B cell (primary cell): ENCODE measurements at regions not wholly inside any gene's neighbourhood (a gene's known extent, or its start where the extent isn't known, plus 50 kb on each side); places are given as distances from the start of the nearest gene placed in this dataset.

ENCODE experiments used
- EZH2 ChIP-seq: IDR thresholded peaks from 2 replicates; pipeline ENCODE4 v1.6.1; 2012; ENCODE audit warnings: borderline replicate concordance, low read depth, mild to moderate bottlenecking, moderate library complexity, low read length; ENCODE audit not compliant: insufficient read depth, poor library complexity, severe bottlenecking
- TF ChIP-seq, protein P1 (sequence below): fragments of 200-600 bp; IDR thresholded peaks from one replicate; pipeline ENCODE4 v1.8.0; 2022; ENCODE audit warnings: antibody characterized with exemption, mild to moderate bottlenecking

DNA sequence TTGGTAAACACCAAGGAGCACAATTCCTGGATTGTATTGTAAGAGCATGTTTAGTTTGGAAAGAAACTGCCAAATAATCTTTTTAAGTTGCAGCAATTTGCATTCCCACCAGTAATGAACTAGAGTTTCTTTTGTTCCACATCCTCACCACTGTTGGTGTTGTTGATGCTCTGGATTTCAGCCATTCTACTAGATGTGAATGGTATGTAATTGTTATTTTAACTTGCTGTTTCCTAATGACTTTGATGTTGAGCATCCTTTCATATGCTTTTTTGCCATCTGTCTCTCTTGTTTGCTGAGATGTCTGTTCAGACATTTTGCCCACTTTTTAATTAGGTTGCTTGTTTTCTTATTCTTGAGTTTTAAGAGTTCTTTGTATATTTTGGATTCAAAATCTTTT lies 1654.1 kb downstream of the GRIK2 start:
- TF ChIP-seq, protein P1, sequence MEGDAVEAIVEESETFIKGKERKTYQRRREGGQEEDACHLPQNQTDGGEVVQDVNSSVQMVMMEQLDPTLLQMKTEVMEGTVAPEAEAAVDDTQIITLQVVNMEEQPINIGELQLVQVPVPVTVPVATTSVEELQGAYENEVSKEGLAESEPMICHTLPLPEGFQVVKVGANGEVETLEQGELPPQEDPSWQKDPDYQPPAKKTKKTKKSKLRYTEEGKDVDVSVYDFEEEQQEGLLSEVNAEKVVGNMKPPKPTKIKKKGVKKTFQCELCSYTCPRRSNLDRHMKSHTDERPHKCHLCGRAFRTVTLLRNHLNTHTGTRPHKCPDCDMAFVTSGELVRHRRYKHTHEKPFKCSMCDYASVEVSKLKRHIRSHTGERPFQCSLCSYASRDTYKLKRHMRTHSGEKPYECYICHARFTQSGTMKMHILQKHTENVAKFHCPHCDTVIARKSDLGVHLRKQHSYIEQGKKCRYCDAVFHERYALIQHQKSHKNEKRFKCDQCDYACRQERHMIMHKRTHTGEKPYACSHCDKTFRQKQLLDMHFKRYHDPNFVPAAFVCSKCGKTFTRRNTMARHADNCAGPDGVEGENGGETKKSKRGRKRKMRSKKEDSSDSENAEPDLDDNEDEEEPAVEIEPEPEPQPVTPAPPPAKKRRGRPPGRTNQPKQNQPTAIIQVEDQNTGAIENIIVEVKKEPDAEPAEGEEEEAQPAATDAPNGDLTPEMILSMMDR, result no peak
- TF ChIP-seq EZH2, result no peak
